ENCODE measurements at regions not wholly inside any gene's neighbourhood (a gene's known extent, or its start where the extent isn't known, plus 50 kb on each side); places are given as distances from the start of the nearest gene placed in this dataset.
"Not testable (repeated sequence)": the region's sequence is repeated elsewhere in the genome, so short reads cannot be mapped to it uniquely, and the experiment has no call there.

GRCh38 chr2:83003555-83003954, 1455.5 kb downstream of the SUCLG1 start:
- DNase-seq = no peak

- no peak for DNase-seq
Observed at GRCh38 chr2:83002706-83003105, 1456.4 kb downstream of the SUCLG1 start.

GRCh38 chr2:82998781-82999180, 1460.3 kb downstream of the SUCLG1 start:
- no peak for DNase-seq

- no peak for DNase-seq
Observed at GRCh38 chr2:82996217-82996616, 1462.9 kb downstream of the SUCLG1 start.

DNA sequence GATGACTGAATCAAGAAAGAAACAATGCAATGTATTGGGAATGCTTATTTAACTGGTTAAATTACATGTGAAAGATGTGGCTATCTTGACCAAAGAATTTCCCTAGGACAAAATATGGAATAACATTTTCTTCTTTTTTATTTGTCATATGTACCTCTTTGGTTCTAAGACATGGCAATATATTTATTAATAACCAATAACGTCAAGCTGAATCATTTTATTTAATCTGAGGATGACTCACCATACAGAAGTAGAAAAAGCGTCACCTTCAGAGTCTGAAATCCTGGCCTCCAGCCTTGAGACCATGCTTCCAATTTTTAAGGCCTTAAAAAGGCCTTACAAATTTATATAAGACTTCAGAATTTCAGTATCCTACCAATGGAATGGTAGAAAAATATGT, 1464.9 kb downstream of the SUCLG1 start:
- no peak for DNase-seq

DNA sequence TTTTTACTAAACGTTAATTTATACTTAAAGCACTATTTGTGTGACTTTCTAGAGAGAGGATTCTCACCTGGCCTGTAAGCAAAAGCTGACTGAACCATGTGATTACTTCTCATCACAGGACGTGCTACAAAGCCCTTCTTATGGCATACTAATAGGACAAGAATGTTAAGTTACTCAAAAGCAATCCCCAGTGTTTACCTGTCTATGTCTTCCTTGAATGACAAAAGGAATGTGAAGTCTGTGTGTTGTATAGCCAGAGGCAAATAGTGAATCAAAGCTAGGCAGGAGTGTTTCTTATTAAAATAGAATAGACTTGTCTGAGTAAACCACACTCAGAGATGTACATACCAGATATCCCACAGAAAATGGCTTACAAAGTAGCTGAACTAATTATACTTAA, 1465.5 kb downstream of the SUCLG1 start:
- no peak for DNase-seq

- no peak for DNase-seq
Observed at GRCh38 chr2:82992968-82993367, 1466.1 kb downstream of the SUCLG1 start.

GRCh38 chr2:82987706-82988105, 1471.4 kb downstream of the SUCLG1 start:
- not testable (repeated sequence) for DNase-seq

DNA sequence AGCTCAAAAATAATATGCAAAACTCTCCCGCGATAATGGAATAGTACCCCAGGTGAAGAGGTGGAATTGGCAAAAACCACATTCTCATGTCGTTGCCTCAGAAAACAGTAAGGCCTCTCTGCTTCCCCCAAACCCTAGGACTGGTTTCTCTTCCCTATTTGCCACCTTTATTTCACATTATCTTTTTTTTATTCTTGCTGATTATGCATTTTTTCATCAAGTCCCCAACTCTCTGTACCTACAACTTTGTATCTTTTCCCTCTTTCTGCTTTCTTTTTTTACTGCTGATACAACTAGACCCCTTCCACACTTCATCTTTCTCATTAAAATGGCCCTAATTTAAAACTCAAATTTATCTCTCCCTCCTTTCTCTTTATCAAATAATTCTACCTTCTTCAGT, 1472.2 kb downstream of the SUCLG1 start:
- DNase-seq = no peak

GRCh38 chr2:82985572-82986197, 1473.4 kb downstream of the SUCLG1 start:
- DNase-seq = no peak

DNA sequence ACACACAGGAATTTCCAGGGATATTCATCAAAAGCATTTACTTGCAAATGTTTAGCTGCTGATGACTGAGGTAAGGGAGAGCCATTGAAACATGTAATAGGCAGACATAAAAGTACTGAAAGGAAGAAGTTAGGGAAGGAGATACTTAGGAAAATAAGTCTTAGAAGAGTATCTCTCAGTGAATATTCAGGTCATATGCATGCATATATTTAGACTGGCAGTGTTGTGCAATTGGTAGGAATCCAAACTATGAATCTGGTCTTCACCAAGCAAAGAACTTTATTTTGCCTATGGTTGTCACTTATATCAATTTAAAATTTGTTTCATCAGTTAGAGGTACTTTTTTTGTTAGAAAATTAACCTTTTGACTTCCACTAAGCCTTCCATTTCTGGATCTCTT, 1490.7 kb downstream of the SUCLG1 start:
- DNase-seq = no peak

GRCh38 chr2:82964341-82964740, 1494.7 kb downstream of the SUCLG1 start:
- no peak for DNase-seq

DNA sequence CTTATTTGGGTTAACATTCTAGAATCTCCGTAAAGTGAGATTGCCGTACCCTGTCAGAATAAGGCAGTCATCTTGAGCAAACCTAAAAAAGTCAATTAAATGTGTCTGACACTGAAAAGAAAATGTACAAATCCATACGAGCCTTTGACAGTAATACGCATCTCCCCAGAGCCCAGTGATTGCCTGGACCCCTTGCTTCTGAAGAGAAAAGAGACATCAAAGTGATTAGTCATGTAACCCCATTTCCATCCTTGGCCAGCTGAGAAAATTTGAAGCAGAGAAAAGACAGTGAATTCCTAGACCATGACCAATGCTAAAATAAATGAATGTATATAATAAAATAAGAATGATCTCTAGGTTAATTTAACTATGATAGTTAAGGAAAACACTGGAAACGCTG, 1499.4 kb downstream of the SUCLG1 start:
- no peak for DNase-seq

- no peak for DNase-seq
Observed at GRCh38 chr2:82954868-82955267, 1504.2 kb downstream of the SUCLG1 start.

- no peak for DNase-seq
Observed at GRCh38 chr2:82939211-82939610, 1519.9 kb downstream of the SUCLG1 start.

DNA sequence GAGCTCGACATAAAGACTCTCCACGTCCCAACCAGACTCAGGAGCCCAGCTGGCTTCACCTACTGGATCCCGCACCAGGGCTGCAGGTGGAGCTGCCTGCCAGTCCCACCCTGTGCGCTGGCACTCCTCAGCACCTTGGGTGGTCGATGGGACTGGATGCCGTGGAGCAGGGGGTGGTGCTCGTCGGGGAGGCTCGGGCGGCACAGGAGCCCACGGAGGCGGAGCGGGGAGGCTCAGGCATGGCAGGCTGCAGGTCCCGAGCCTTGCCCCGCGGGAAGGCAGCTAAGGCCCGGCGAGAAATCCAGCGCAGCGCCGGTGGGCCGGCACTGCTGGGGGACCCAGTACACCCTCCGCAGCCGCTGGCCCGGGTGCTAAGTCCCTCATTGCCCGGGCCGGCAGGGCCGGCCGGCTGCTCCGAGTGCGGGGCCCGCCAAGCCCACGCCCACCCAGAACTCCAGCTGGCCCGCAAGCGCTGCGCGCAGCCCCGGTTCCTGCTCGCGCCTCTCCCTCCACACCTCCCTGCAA, 1520.7 kb downstream of the SUCLG1 start:
- not testable (repeated sequence) for DNase-seq

GRCh38 chr2:82913566-82913965, 1545.5 kb downstream of the SUCLG1 start:
- DNase-seq = no peak

DNA sequence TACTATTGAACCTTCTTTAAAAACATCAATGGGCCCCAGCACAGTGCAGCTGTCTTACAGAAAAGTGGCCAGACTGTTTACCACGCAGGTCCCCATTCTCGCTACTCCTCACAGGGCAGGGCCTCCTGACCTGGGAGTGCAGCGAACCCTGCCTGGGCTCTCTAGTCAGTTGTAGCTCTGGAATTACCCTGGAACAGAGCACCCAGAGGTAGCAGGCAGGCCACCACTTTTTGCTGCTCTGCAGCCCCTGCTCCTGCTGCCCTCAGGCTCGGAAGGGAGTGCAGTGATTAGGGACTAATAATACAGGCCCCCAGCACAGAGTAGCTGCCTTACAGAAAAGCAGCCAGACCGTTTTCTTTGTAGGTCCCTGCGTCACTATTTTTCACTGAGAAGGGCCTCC, 1563.0 kb downstream of the SUCLG1 start:
- no peak for DNase-seq

- DNase-seq = no peak
Observed at GRCh38 chr2:82893190-82893589, 1565.9 kb downstream of the SUCLG1 start.

GRCh38 chr2:82879803-82880202, 1579.3 kb downstream of the SUCLG1 start:
- DNase-seq = no peak

GRCh38 chr2:82875858-82876257, 1583.2 kb downstream of the SUCLG1 start:
- no peak for DNase-seq

- DNase-seq = no peak
Observed at GRCh38 chr2:82857967-82858366, 1601.1 kb downstream of the SUCLG1 start.

DNA sequence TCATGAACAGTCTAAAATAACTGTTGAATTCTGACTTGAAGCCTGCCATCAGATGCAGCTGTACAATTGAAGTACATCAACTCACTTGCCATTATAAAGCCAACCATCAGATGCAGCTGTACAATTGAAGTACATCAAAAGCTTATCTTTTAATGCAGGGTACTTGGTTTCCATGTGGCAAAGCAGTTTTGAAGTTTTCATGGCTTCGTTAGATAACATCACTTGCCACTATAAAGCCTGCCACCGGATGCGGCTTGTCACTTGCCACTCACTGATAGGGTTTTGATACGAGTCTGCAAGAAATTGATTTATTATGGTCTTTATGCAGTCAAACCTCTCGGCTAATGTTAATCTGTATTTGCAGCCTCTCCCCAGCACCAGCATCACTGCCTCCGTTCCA, 1605.8 kb downstream of the SUCLG1 start:
- no peak for DNase-seq

- DNase-seq = no peak
Observed at GRCh38 chr2:82852787-82853186, 1606.3 kb downstream of the SUCLG1 start.

GRCh38 chr2:82848285-82848684, 1610.8 kb downstream of the SUCLG1 start:
- DNase-seq = no peak

All from CD4-positive, alpha-beta T cell treated with Interleukin-4 for 1 hour (primary cell).